Mammary epithelial cell (primary cell): ENCODE measurements at regions not wholly inside any gene's neighbourhood (a gene's known extent, or its start where the extent isn't known, plus 50 kb on each side); places are given as distances from the start of the nearest gene placed in this dataset.

Experiments used
- CTCF ChIP-seq, 2 donors: IDR thresholded peaks in 1 of 2; conservative IDR thresholded peaks in 1 of 2; 2 replicates each; pipeline ENCODE4 v1.5.1; 2011 to 2012; ENCODE audit warnings: inconsistent platforms in 2 of 2, low read length in 2 of 2, mild to moderate bottlenecking in 2 of 2, control low read depth in 1 of 2, low read depth in 1 of 2; ENCODE audit not compliant: insufficient read depth in 1 of 2; ENCODE audit errors: extremely low read depth in 1 of 2
- EZH2 ChIP-seq: IDR thresholded peaks from 2 replicates; pipeline ENCODE4 v1.6.1; 2012; ENCODE audit warnings: low read length, inconsistent platforms, borderline replicate concordance

- no peak for TF ChIP-seq EZH2
- no peak for TF ChIP-seq CTCF (conservative IDR thresholded peaks at IDR 0.05 in 1 of 2, IDR thresholded peaks at IDR 0.05 in 1 of 2; ENCODE audit: extremely low read depth in 1 of 2, insufficient read depth in 1 of 2, low read depth in 1 of 2, low read length in 2 of 2)
Observed at GRCh38 chr14:56449670-56450213, 129.9 kb upstream of the TMEM260 start.
